Activated naive CD4-positive, alpha-beta T cell treated with Interleukin-2 at 50 U/mL for 16 hours (primary cell): ENCODE measurements at regions not wholly inside any gene's neighbourhood (a gene's known extent, or its start where the extent isn't known, plus 50 kb on each side); places are given as distances from the start of the nearest gene placed in this dataset.

ENCODE experiments used
- DNase-seq: peaks from one replicate; pipeline ENCODE4 v3.0.0-alpha.2; 2020

GRCh38 chr17:79215631-79216030 is 141.0 kb downstream of the ENGASE start:
- DNase-seq = no peak

GRCh38 chr17:79214940-79215604 is 140.4 kb downstream of the ENGASE start:
- DNase-seq = no peak

DNA sequence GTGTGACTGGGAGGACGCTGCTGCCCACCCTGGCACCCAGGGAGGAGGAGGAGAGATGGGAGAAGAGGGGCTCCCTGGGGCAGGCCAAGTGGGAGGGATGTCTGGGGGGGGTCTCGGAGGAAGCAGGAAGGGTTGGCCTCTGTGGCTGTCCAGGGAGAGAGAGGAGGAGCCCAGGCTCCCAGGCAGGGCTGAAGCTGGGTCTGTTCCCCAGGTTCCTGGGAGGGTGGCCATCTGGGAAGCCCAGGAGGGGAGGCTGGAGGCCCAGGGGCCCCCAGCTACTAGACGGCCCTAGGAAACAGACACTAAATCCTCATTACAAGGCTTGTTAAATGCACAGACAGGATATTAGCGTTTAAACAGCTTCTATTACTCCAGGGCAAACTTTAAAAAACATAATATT is 139.8 kb downstream of the ENGASE start:
- no peak for DNase-seq

GRCh38 chr17:79213305-79213704 is 138.7 kb downstream of the ENGASE start:
- DNase-seq = no peak

DNA sequence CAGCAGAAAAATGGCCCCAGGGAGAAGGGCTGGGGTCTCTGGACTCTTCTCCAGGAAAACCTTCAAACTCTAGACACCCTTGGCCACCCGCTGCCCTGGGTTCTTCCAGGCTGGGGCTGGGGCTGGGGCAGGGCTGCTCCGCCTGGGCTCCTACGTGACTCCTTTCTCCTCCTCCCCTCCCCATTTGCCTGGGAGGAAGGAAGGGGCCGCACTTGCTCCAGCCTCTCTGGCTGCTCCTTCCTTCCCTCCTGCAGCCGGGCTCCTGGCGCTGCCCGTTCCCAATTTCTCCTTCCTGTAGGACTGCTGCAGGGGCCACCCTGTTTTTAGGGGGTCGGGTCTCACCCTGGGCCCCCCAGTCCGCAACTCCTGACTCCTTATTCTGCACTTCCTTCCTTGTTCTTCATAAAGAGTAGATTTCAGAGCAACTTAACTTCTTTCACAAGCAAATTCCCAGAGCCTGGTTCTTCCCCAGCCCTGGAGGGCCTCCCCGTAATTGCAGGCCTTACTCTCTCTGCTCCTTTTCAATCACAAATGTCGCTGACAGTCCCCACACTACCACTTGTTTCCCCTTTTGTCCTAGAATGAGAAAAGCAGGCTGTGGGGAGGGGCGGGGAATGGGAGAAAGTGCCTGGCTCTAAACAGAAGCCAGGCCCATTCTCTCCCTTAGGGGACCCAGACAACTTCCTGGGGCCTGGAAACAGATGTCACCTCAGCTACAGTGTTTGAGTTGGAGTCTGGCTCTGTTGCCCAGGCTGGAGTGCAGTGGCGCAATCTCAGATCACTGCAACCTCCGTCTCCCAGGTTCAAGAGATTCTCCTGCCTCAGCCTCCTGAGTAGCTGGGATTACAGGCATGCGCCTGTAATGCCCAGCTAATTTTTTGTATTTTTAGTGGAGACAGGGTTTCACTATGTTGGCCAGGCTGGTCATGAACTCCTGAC is 137.8 kb downstream of the ENGASE start:
- no peak for DNase-seq

DNA sequence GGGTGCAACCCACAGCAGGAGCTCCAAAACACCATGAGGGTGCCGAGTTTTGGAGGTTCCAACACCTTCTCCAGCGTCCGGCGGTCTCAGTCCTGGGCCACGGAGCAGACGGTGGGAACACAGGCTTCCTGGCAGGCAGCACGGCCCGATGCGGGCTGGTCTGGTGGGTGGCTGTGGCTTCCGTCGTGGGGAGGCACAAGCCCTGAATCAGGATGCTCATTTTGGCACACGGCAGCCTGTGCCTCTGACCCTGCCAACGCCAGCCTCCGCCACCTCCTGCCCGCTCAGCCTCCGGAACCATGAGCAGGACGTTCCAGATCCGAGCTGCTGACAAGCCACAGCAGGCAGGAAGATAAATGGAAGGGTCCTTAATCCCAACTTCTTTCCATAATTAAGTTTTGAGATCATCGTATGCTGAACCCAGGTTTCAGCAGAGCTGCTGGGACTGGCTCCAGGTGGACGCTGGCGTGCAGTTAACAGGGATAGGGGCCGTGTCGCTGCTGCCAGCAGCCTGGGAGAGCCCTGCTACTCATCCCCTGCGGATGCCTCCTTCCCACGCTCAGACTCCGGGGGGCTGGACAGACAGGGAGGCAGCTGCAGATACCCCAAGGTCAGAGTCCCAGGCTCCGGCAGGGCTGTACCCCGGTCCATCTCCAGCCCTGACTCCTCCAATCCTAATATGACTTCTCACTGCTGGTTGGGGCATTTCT is 136.6 kb downstream of the ENGASE start:
- DNase-seq = no peak

DNA sequence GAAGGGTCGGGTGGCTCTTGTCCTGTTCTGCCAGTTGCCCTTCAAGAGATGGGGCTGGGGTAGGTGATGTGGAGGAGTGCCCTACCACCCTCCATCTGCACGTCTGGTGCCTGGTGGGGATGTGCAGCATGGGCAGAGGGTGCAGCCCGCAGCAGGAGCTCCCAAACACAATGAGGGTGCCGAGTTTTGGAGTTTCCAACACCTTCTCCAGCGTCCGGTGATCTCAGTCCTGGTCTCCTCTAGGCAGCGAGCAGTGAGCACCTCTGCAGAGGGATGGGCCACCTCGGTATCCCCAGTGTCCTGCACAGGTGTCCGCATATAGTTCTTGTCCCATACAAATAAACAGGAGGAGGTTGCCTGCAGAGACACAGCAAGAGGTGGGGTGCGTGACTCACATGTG is 136.0 kb downstream of the ENGASE start:
- DNase-seq = no peak

DNA sequence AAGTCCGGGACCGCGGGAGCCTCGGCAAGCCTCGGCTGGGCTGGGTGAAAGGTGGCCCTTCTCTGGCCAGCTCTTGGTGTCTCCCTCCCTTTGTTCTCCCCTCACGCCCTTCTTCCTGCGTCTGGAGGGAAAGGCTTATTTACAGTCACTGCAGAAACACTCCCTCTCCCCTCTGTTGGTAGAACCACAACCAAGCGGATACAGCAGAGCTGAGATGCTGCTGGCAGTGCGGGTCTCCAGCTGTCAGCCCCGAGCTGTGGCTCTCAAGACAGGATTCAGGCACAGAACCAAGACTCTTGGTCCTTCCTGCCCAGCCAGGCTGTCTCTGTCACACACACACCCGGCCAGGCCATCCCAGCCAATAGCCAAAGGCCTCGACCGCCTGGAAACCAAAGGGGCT is 133.3 kb downstream of the ENGASE start:
- no peak for DNase-seq

DNA sequence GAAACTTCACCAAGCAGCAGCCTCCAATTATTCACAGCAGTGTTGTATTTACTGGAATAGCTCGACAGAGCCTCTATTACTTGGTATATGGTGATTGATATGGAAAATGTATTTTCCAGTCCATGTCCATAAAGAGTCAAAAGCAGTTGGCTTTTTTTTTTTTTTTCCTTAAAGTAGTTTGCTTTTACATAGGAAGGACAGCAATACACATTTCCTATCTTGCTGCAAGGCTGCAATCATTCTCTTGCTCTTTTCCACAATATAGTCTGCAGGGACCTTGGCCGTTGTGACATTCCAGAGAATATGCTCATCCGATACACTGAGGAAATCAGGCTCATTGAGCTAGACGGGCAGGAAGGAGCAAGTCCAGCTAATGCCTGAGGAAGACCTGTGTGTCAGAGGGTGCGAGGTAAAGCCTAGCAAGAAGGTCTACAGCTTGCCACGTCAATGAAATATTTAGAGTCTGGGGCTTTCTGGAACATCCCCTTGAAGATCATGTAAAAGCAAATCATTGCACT is 131.1 kb downstream of the ENGASE start:
- DNase-seq = no peak

DNA sequence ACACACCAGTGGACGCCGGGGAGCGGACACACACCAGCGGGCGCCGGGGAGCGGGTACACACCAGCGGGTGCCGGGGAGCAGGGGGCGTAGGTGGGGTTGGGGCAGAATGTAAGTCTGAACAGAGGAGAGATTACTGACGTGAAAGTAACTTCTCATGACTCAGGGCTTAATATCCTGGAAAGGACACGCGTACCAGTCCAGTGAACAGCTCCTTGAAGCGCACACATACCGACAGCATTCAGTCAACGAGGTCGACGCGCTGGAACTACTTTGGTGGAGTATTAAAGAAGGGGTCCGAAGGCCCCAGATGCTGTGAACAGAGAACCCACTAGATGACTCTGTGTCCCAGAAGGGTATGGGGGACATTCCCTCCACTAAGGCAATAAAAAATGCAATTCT is 129.6 kb downstream of the ENGASE start:
- no peak for DNase-seq

DNA sequence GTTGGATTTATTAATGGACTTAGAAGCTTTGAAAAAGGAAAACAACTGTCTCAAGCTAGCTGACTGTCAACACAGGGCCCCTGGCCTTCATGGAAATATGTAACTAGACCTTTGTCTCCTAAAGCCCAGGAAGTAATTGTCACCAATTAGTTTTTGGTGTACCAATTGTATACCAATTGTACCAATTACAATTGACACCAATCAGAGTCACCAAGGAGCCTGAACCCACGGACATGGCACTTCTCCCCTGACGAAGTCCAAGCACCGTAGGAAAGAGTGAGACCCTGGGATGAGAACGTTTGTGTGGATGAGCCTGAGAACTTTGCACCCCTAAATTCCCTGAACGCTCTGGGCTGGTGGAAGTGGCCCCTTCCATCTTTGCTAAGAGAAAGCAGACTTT is 129.0 kb downstream of the ENGASE start:
- no peak for DNase-seq

GRCh38 chr17:79203016-79203415 is 128.4 kb downstream of the ENGASE start:
- no peak for DNase-seq

- DNase-seq = no peak
Measured at GRCh38 chr17:79202480-79202879, 127.9 kb downstream of the ENGASE start.

DNA sequence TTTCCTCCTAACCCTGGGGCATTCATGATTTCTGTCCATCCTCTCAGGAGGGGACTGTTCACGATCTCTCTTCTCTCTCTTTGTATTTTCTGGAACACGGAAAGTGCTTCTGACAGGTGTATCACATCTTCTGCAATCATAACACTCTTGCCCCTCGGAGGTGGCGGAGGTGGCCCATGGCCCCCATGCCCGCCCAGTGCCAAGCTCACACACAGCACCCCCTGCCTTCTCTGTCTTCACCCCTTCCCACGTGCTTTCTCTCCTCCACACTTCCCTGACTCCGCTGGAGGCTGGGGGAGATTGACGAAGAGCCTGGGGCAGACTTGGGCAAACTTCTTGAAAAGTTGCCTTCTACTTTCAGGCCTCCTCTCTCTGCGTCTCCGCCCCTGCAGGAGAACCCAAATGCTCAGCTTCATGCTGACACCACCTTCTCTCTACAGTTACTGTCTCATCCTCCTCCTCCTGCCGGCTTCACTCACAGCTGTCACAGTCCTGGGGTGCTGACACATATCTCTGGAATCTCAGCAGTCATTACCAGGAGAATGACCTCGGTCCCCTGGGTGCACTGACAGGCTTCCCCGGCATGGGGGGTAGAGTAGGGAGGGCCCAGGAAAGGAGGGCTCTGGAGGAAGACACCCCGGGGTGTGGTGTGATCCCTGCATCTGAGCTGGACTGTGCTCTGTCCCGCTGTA is 127.1 kb downstream of the ENGASE start:
- no peak for DNase-seq

DNA sequence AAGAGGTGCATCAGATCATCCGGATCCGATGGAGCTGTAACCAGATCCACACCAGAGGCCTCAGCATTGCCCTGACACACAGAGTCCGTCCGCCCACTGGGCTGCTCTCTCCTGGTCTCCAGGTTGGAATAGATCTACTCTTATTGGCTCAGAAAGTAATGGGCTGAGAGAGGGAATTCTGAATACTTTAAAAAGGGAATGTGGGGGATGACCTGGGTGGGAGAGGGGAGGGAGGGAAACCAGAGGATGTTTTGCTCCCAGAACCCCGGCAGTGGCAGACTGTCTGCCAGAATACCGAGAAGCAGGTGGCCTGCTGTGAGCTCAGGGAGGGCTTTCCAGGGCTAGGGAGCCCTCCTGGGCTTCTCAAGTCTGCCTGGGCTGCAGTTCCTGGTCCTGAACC is 126.5 kb downstream of the ENGASE start:
- no peak for DNase-seq

GRCh38 chr17:79196913-79197312 is 122.3 kb downstream of the ENGASE start:
- no peak for DNase-seq

GRCh38 chr17:79192503-79193351 is 118.1 kb downstream of the ENGASE start:
- peak; percentile 6 for DNase-seq

DNA sequence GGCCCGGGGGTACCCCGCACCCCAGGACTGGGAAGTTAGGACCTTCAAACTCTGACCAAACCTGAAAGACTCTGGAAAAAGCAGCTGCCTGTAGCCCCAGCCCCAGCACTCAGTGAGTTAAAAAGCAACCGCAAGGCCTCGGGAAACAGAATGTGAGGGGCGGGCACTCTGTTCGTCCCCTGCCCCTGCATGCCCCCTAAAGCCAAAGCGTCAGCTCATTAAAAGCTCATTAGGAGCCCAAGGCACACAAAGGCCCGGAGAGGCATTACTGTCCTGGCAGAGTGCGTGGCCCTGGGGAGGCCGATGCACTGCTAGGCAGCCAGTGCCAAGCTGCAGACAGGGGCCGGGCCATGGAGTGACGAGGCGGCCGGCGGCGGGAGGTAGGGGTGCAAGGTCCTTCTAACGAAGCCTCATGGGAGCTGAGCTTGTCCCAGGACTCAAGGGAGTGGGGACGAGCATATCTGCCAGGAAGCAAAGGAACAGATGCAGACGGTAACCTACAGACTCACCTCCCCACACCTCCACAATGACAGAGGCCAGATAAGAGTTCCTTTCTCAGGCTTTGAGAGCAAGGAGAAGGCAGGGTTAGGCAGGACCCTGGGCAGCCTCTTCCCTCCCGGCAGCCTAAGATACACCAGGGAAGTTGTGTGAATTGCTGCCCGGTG is 116.8 kb downstream of the ENGASE start:
- no peak for DNase-seq

GRCh38 chr17:79189305-79189704 is 114.7 kb downstream of the ENGASE start:
- DNase-seq = no peak

DNA sequence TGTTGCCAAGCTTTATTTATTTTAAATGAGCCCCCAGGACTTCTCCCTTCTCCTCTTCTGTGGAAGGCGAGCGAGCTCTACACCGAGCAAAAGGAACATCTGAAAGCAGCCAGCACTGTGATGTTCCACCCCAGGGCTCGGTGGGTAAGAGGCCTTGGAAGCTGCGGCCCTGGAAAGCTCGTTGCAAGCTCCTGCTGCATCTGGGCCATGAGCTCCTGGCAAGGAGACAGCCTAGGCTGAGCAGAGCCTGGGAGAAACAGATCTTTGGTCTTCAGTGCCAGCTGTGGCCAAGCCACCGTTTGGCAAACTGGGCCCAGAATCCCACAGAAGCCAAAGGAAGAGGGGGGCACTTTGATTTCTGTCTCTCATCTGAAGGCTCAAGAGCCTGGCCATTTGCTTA is 114.1 kb downstream of the ENGASE start:
- DNase-seq = no peak

GRCh38 chr17:79188048-79188447 is 113.4 kb downstream of the ENGASE start:
- DNase-seq = no peak
